Brain microvascular endothelial cell (primary cell): ENCODE measurements at regions not wholly inside any gene's neighbourhood (a gene's known extent, or its start where the extent isn't known, plus 50 kb on each side); places are given as distances from the start of the nearest gene placed in this dataset.
A peak's percentile ranks its signal among the peaks of the same experiment; 100 is the strongest.

ENCODE experiments used
- DNase-seq: peaks from one replicate; pipeline ENCODE4 v3.0.0-alpha.2; 2020
- H3K27ac ChIP-seq: fragments of 250-450 bp; sonication (Bioruptor Pico); 2 replicates; pipeline ENCODE4 v1.5.1; 2020; ENCODE audit warnings: mild to moderate bottlenecking, moderate library complexity
- H3K27me3 ChIP-seq: fragments of 250-450 bp; sonication (Bioruptor Pico); replicated peaks from 2 replicates; pipeline ENCODE4 v1.5.1; 2020; ENCODE audit warnings: mild to moderate bottlenecking
- H3K36me3 ChIP-seq: fragments of 250-450 bp; sonication (Bioruptor Pico); replicated peaks from 2 replicates; pipeline ENCODE4 v1.5.1; 2020; ENCODE audit warnings: mild to moderate bottlenecking
- H3K4me3 ChIP-seq: 2 replicates; pipeline ENCODE4 v1.5.1; 2011; ENCODE audit warnings: low read depth, mild to moderate bottlenecking, control low read depth, low read length, moderate library complexity
- in situ Hi-C: cut with HindIII; loops from 2 replicates; pipeline ENCODE4 v1.10.0; 2017; ENCODE audit warnings: low sequenced_read_pairs, low pct_ligation_motif_present
- TF ChIP-seq, protein P1 (sequence below): IDR thresholded peaks from 2 replicates; pipeline ENCODE4 v1.5.1; 2011; ENCODE audit warnings: low read depth, mild to moderate bottlenecking, moderate library complexity, low read length, control low read depth, inconsistent platforms; ENCODE audit errors: missing control alignments

DNA sequence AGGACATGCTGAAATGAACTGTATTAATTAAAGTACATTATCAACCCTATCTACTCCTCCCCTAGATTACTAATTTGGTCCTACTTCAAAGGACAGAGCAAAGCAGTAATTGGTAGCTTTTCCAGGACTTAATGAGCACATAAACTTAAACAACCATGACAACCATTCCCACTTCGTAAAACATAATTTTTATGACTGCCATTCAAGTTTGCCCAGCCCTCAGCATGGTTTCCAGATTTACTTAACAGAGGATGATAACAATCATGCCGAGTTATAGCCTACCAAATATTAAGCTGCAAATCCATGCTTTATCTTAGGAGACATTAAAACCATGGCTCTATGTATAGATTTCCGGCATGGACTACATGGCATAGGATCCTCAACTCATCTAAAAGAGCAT lies 401.1 kb upstream of the CHAC2 start:
- DNase-seq = no peak
- TF ChIP-seq, protein P1, sequence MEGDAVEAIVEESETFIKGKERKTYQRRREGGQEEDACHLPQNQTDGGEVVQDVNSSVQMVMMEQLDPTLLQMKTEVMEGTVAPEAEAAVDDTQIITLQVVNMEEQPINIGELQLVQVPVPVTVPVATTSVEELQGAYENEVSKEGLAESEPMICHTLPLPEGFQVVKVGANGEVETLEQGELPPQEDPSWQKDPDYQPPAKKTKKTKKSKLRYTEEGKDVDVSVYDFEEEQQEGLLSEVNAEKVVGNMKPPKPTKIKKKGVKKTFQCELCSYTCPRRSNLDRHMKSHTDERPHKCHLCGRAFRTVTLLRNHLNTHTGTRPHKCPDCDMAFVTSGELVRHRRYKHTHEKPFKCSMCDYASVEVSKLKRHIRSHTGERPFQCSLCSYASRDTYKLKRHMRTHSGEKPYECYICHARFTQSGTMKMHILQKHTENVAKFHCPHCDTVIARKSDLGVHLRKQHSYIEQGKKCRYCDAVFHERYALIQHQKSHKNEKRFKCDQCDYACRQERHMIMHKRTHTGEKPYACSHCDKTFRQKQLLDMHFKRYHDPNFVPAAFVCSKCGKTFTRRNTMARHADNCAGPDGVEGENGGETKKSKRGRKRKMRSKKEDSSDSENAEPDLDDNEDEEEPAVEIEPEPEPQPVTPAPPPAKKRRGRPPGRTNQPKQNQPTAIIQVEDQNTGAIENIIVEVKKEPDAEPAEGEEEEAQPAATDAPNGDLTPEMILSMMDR = no peak
- no peak overlapping the region for H3K4me3 ChIP-seq
- H3K27me3 ChIP-seq = no peaks in the 10 kb centered on the region
- in situ Hi-C loops = no loop called here
- no peak overlapping the region for H3K27ac ChIP-seq
- H3K36me3 ChIP-seq = no peaks in the 10 kb centered on the region

DNA sequence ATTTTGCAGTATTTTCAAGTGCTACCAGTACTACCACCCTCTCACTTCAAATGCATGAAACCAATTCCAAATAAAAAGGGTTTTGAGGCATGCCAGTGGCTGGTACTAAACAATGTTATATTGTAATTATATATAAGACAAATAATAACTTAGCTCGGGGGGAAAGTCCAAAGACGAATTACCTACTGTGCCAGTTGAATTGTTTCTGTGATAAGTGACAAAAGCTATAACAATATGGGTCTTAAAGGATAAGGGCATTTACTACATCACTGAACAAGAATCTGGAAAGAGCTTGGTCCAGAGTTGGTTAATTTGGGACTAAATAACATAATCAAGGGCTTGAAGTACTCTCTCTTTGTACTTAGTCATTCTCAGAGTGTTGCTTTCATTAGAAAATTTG lies 404.7 kb upstream of the CHAC2 start:
- in situ Hi-C loops = no loop called here
- H3K4me3 ChIP-seq = no peak overlapping the region

DNA sequence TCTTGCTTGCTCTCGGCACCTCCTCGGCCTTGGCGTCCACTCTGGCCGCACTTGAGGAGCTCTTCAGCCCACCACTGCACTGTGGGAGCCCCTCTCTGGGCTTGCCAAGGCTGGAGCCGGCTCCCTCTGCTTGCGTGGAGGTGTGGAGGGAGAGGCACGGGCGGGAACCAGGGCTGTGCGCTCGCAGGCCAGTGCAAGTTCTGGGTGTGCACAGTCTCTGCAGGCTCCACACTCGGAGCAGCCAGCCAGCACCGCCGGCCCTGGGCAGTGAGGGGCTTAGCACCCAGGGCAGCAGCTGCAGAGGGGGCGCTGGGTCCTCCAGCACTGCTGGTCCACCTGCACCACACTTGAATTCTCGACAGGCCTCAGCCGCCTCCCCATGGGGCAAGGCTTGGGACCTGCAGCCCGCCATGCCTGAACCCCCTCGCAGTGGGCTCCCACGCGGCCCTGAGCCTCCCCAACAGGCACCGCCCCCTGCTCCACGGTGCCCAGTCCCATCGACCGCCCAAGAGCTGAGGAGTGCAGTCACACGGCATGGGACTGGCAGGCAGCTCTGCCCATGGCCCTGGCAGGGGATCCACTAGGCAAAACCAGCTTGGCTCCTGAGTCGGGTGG lies 411.2 kb upstream of the CHAC2 start:
- H3K4me3 ChIP-seq = no peak overlapping the region
- in situ Hi-C loops = no loop called here
- DNase-seq = no peak
- no peaks in the 10 kb centered on the region for H3K36me3 ChIP-seq
- TF ChIP-seq, protein P1 = no peak
- H3K27me3 ChIP-seq = no peaks in the 10 kb centered on the region
- H3K27ac ChIP-seq = no peak overlapping the region

More for the DNA sequence above, 404.7 kb upstream of the CHAC2 start:
- TF ChIP-seq, protein P1 = no peak
- Histone ChIP-seq H3K27ac (no peak overlapping the region), H3K27me3 (no peaks in the 10 kb centered on the region), H3K36me3 (no peaks in the 10 kb centered on the region)
- no peak for DNase-seq

DNA sequence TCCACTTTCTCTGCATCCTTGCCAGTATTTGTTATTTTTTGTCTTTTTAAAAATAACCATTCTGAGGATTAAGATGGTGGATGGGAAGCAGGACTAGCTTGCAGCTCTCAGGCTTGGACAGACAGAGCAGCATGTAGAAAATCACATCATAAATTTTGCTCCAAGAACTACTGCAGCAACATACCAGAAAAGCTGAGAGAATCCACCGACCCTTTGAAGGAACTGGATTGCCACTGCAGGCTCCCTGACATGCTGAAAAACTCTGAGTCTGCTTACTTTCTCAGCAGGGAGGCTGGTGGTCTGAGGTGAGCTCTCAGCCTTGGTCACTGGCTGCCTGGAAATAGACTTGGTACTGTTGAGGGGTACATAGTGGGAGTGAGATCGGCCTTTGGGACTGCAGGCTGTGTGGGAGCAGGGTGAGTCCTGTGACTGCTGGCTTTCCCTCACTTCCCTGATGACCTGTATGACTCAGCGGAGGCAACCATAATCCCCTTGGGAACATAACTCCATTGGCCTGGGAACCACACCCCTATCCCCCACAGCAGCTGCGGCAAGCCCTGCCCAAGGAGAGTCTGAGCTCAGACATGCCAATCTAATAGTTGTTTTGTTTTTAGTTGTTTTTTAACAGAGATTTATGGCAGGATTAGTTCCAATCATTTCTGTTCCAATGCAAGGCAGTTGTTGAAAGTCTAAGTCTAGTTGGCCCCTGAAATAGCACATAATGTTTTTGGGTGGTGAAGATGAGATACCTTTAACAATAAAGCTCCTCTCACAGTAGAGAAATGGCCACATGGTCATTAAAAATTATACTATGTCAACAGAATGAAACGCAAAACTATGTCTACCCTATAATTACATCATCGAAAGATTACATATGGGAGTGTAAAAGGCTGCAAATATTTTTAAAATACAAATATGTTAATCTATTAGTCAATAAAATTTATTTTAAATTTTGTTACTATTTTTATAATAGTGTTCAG lies 414.2 kb upstream of the CHAC2 start:
- H3K36me3 ChIP-seq = no peaks in the 10 kb centered on the region
- no peaks in the 10 kb centered on the region for H3K27me3 ChIP-seq
- H3K4me3 ChIP-seq = no peak overlapping the region
- in situ Hi-C loops = no loop called here
- DNase-seq = peak; percentile 81
- H3K27ac ChIP-seq = peak overlapping the region; percentile 49
- TF ChIP-seq, protein P1 = no peak

DNA sequence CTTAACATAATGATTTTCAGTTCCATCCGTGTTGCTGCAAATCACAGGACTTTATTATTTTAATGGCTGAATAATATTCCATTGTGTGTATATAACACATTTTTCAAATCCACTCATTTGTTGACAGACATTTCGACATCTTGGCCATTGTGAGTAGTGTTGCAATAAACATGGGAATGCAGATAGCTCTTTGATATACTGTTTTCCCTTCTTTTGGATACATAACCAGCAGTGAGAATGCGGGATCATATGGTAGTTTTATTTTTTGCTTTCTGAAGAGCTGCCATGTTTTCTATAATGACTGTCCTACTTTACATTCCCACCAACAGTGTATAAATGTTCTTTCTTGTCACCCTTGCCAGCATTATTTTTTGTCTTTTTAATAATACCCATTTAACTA lies 420.3 kb upstream of the CHAC2 start:
- no peak for DNase-seq
- Histone ChIP-seq H3K36me3 (no peaks in the 10 kb centered on the region), H3K27me3 (no peaks in the 10 kb centered on the region), H3K27ac (no peak overlapping the region), H3K4me3 (no peak overlapping the region)
- TF ChIP-seq, protein P1 = no peak
- in situ Hi-C loops = no loop called here
